ENCODE measurements at regions not wholly inside any gene's neighbourhood (a gene's known extent, or its start where the extent isn't known, plus 50 kb on each side); places are given as distances from the start of the nearest gene placed in this dataset.

DNA sequence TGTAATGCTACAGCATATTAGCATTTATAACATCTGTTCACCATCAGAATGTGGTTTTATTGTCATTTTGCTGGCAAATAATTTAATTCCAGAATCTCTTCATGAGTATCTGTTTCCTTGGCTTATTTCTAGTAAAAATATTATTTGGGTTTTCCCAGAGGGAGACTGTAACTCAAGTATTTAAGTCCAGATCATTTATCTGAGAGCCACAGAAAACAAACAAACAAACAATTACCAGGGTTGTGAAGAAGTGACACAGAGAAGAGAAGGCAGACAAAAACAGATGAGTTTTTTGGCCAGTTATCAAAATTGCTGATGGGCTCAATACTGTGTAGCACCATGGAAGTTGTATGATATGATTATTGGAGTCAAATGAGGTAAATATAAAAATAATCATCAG lies 515.1 kb downstream of the TECRL start:
- TF ChIP-seq CTCF (IDR thresholded peaks at IDR 0.05) (no peak), POLR2A (IDR thresholded peaks at IDR 0.05) (no peak), POLR2AphosphoS5 (IDR thresholded peaks at IDR 0.05; ENCODE audit: insufficient read depth in 1 of 2, low read depth in 1 of 2) (no peak)
